Adrenal gland (tissue), 9 donors: ENCODE measurements at regions not wholly inside any gene's neighbourhood (a gene's known extent, or its start where the extent isn't known, plus 50 kb on each side); places are given as distances from the start of the nearest gene placed in this dataset.
"Not testable (repeated sequence)": the region's sequence is repeated elsewhere in the genome, so short reads cannot be mapped to it uniquely, and the experiment has no call there.

Experiments used
- DNase-seq, 7 donors: peaks; one replicate each; pipeline ENCODE4 v3.0.0-alpha.2; 2019 to 2020
- H3K27ac ChIP-seq, 5 donors: fragments of 200-600 bp; sonication (generic) in 4 of 5; 1 replicate in 3 of 5; 2 replicates in 2 of 5; pipeline versions ENCODE4 v1.5.1 to v1.8.0; 2016 to 2020; ENCODE audit warnings: mild to moderate bottlenecking in 1 of 5
- H3K27me3 ChIP-seq: fragments of 200-600 bp; 2 replicates; pipeline ENCODE4 v1.8.0; 2021
- H3K36me3 ChIP-seq, 2 donors: fragments of 200-600 bp; replicated peaks in 1 of 2; 1 replicate in 1 of 2; 2 replicates in 1 of 2; pipeline versions ENCODE4 v1.5.1 to v1.8.0; 2018 to 2022
- H3K4me1 ChIP-seq, 2 donors: fragments of 200-600 bp; replicated peaks in 1 of 2; 1 replicate in 1 of 2; 2 replicates in 1 of 2; pipeline versions ENCODE4 v1.5.1 to v1.8.0; 2018 to 2021
- H3K4me3 ChIP-seq, 4 donors: fragments of 200-600 bp; sonication (generic) in 3 of 4; one replicate each; pipeline ENCODE4 v1.5.1; 2016 to 2018
- H3K9me3 ChIP-seq, 3 donors: fragments of 200-600 bp; sonication (generic) in 1 of 3; replicated peaks in 1 of 3; 1 replicate in 2 of 3; 2 replicates in 1 of 3; pipeline versions ENCODE4 v1.5.1 to v1.8.0; 2016 to 2021
- CTCF ChIP-seq, 6 experiments: fragments of 450-650 bp in 4 of 6; fragments of 200-600 bp in 2 of 6; sonication (generic) in 1 of 6; IDR thresholded peaks; 1 replicate in 5 of 6; 2 replicates in 1 of 6; pipeline versions ENCODE4 v1.5.1 to v1.8.0; 2016 to 2021; ENCODE audit warnings: antibody characterized with exemption in 6 of 6, mild to moderate bottlenecking in 2 of 6, moderate library complexity in 1 of 6
- POLR2A ChIP-seq, 2 donors: fragments of 450-650 bp; IDR thresholded peaks; one replicate each; pipeline ENCODE4 v1.6.1; 2017; ENCODE audit warnings: antibody characterized with exemption in 2 of 2, mild to moderate bottlenecking in 2 of 2, moderate library complexity in 1 of 2
- whole genome bisulfite sequencing, 4 donors: extraction: QIAGEN DNeasy Blood & Tissue Kit in 2 of 4; methylation state at CpG; one replicate each; pipeline versions ENCODE4 v1.1.5 to v1.1.7; 2013 to 2017; 5-methylcytosine and 5-hydroxymethylcytosine counted together
- intact Hi-C, 2 donors: fragments of 100-400 bp; cut with DNase I; formaldehyde crosslinking; loops; one replicate each; pipeline versions ENCODE4 v1.14.1 to v1.15.0; 2022 to 2023
- donor health status: healthy with polysubstance abuse.
- donor health status: Bipolar disorder and iron deficiency.
- donor health status: DM: yes; HTN: yes; CAD: no.
- donor health status: DM: no; HTN: no; CAD: no.
- donor health status: DM: no; HTN: no; CAD: no.

DNA sequence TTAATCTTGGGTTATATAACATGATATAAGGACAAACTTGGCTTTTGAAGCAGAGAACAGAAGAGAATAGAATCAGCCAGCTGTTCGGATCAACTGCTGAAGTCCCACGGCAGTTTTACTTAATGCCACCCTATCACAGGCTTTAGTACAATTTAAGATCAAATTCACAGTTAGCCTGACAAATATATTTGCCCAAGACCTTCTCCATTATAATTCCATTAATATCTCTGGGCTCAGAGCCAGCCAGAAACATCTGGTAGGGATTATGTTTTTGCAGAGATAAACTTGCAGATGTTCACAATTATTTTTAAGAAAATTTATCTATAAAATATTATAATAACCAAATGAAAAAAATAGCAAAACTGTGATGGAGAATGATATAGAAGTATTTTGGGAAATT, 381.4 kb downstream of the RAD51AP2 start:
- Histone ChIP-seq H3K9me3 (no peaks in the 10 kb centered on the region), H3K4me3 (no peak overlapping the region), H3K27ac (no peak overlapping the region), H3K36me3 (no peaks in the 10 kb centered on the region), H3K4me1 (no peaks in the 10 kb centered on the region), H3K27me3 (no peaks in the 10 kb centered on the region)
- DNase-seq: no peak
- TF ChIP-seq POLR2A (IDR thresholded peaks at IDR 0.05): no peak
- no peak for TF ChIP-seq CTCF (IDR thresholded peaks at IDR 0.05)
- 65 to 77% (median 73%) methylated on average over 2 of the region's 2 CpGs for WGBS, 4 donors
- intact Hi-C loops: no loop called here

- no peaks in the 10 kb centered on the region for H3K27me3 ChIP-seq
- no peaks in the 10 kb centered on the region for H3K36me3 ChIP-seq
- intact Hi-C loops: no loop called here
- no peak for DNase-seq
- H3K9me3 ChIP-seq: no peaks in the 10 kb centered on the region
- H3K4me1 ChIP-seq: no peaks in the 10 kb centered on the region
- no peak overlapping the region for H3K27ac ChIP-seq
- no peak overlapping the region for H3K4me3 ChIP-seq
- WGBS, 4 donors: 53 to 61% (median 55%) methylated on average over 3 of the region's 3 CpGs
- TF ChIP-seq CTCF (IDR thresholded peaks at IDR 0.05) (no peak), POLR2A (IDR thresholded peaks at IDR 0.05) (no peak)
Observed at GRCh38 chr2:17136231-17136630, 382.0 kb downstream of the RAD51AP2 start.

GRCh38 chr2:17135619-17136018, 382.6 kb downstream of the RAD51AP2 start:
- Histone ChIP-seq H3K36me3 (no peaks in the 10 kb centered on the region), H3K4me3 (no peak overlapping the region), H3K4me1 (no peaks in the 10 kb centered on the region), H3K9me3 (no peaks in the 10 kb centered on the region), H3K27me3 (no peaks in the 10 kb centered on the region), H3K27ac (no peak overlapping the region)
- DNase-seq: no peak
- intact Hi-C loops: no loop called here
- 86 to 94% (median 90%) methylated on average over 1 of the region's 1 CpG for WGBS, 4 donors
- TF ChIP-seq POLR2A (IDR thresholded peaks at IDR 0.05): no peak
- TF ChIP-seq CTCF (IDR thresholded peaks at IDR 0.05): no peak

- intact Hi-C loops: no loop called here
- no peak for DNase-seq
- H3K27me3 ChIP-seq: no peaks in the 10 kb centered on the region
- no peak overlapping the region for H3K27ac ChIP-seq
- H3K4me1 ChIP-seq: no peaks in the 10 kb centered on the region
- no peak for TF ChIP-seq CTCF (IDR thresholded peaks at IDR 0.05)
- no peak for TF ChIP-seq POLR2A (IDR thresholded peaks at IDR 0.05)
- WGBS, 4 donors: 73 to 90% (median 83%) methylated on average over 6 of the region's 6 CpGs
- no peak overlapping the region for H3K4me3 ChIP-seq
- H3K36me3 ChIP-seq: no peaks in the 10 kb centered on the region
- H3K9me3 ChIP-seq: no peaks in the 10 kb centered on the region
Observed at GRCh38 chr2:17133052-17133671, 385.1 kb downstream of the RAD51AP2 start.

- intact Hi-C loops, H3K36me3 ChIP-seq, H3K9me3 ChIP-seq, DNase-seq, H3K27ac ChIP-seq, H3K27me3 ChIP-seq, H3K4me1 ChIP-seq, H3K4me3 ChIP-seq: not testable (repeated sequence)
- 90 to 97% (median 94%) methylated on average over 3 of the region's 3 CpGs for WGBS, 4 donors
Observed at GRCh38 chr2:17130627-17131026, 387.6 kb downstream of the RAD51AP2 start.
